ENCODE measurements at regions not wholly inside any gene's neighbourhood (a gene's known extent, or its start where the extent isn't known, plus 50 kb on each side); places are given as distances from the start of the nearest gene placed in this dataset.

DNA sequence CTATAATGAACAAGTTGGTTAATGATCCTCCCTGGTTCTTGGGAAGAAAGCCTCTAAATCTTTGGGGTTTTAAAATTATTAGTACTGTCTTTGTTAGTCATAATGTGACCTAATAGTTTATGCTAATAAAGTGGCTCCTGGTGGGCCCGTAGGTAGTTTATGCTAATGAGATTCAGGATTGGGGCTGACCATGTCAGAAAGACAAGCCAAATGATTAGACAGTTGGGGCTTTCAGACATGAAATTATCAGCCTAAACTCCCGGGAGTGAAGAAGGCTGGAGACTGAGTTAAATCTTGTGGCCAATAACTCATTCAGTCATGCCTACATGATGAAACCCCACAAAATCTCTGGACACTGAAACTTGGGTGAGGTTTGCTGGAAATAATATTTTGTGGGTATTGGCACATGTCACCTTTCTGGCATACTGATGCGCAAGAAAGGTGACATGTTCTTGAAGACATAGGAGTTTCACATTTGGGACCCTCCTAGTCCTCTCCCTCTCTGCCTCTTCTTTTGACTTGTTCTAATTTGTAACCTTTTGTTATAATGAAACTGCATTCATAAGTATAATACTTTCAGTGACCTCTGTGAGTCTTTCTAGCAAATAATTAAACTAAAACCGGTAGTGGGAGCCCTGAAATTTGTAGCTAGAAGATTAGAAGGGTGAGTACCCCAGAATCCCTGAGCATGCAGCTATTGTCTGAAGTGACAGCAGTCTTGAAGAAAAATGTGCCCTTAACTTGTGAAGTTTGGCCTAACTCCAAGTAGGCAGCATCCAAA lies 196.8 kb upstream of the FSTL5 start:
- TF ChIP-seq, protein P1, sequence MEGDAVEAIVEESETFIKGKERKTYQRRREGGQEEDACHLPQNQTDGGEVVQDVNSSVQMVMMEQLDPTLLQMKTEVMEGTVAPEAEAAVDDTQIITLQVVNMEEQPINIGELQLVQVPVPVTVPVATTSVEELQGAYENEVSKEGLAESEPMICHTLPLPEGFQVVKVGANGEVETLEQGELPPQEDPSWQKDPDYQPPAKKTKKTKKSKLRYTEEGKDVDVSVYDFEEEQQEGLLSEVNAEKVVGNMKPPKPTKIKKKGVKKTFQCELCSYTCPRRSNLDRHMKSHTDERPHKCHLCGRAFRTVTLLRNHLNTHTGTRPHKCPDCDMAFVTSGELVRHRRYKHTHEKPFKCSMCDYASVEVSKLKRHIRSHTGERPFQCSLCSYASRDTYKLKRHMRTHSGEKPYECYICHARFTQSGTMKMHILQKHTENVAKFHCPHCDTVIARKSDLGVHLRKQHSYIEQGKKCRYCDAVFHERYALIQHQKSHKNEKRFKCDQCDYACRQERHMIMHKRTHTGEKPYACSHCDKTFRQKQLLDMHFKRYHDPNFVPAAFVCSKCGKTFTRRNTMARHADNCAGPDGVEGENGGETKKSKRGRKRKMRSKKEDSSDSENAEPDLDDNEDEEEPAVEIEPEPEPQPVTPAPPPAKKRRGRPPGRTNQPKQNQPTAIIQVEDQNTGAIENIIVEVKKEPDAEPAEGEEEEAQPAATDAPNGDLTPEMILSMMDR (conservative IDR thresholded peaks at IDR 0.05), result no peak
- no peak for TF ChIP-seq ZFX (IDR thresholded peaks at IDR 0.05)
